22Rv1 (cell line): ENCODE measurements at regions not wholly inside any gene's neighbourhood (a gene's known extent, or its start where the extent isn't known, plus 50 kb on each side); places are given as distances from the start of the nearest gene placed in this dataset.

Source experiments
- H3K27ac ChIP-seq: fragments of 450-650 bp; 2 replicates; pipeline ENCODE4 v1.5.1; 2017
- ZFX ChIP-seq: fragments of 450-650 bp; IDR thresholded peaks from 2 replicates; pipeline ENCODE4 v1.6.1; 2017; ENCODE audit warnings: antibody characterized with exemption, borderline replicate concordance
- TF ChIP-seq, protein P1 (sequence below): fragments of 450-650 bp; IDR thresholded peaks from 2 replicates; pipeline ENCODE4 v1.5.1; 2017; ENCODE audit warnings: mild to moderate bottlenecking

DNA sequence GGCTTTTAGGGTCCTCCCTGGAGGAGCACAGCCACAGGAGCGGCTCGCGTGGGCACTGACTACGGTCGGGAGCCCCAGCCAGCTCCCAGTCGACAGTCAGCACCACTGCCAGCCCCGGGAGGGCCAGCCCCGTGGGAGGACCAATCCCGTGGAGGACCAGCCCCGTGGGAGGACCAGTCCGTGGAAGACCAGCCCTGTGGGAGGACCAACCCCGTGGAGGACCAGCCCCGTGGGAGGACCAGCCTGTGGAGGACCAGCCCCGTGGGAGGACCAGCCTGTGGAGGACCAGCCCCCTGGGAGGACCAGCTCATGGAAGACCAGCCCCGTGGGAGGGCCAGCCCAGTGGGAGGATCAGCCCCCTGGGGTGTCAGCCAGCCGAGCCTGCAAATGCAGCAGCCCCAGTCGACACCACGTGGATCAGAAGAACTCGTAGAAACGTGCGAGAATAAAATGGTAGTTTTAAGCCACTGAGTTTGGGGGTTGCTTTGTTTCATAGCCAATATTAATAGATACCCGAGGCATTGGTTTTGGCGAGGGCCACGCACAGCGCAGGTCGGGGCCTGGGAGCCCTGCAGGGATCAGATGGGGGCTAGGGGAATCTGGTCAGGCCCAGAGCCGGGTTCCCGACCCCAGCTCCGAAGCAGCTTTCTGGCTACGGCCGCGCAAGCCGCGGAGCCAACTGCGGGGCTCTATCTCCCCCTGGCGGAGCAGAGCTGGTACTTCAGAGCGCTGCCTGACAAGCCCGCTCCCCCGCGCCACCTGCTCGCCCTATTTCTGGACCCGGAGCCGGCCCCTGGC is 73.0 kb downstream of the TEX51 start:
- no peak overlapping the region for H3K27ac ChIP-seq
- no peak for TF ChIP-seq ZFX
- TF ChIP-seq, protein P1, sequence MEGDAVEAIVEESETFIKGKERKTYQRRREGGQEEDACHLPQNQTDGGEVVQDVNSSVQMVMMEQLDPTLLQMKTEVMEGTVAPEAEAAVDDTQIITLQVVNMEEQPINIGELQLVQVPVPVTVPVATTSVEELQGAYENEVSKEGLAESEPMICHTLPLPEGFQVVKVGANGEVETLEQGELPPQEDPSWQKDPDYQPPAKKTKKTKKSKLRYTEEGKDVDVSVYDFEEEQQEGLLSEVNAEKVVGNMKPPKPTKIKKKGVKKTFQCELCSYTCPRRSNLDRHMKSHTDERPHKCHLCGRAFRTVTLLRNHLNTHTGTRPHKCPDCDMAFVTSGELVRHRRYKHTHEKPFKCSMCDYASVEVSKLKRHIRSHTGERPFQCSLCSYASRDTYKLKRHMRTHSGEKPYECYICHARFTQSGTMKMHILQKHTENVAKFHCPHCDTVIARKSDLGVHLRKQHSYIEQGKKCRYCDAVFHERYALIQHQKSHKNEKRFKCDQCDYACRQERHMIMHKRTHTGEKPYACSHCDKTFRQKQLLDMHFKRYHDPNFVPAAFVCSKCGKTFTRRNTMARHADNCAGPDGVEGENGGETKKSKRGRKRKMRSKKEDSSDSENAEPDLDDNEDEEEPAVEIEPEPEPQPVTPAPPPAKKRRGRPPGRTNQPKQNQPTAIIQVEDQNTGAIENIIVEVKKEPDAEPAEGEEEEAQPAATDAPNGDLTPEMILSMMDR: peak; percentile 78

DNA sequence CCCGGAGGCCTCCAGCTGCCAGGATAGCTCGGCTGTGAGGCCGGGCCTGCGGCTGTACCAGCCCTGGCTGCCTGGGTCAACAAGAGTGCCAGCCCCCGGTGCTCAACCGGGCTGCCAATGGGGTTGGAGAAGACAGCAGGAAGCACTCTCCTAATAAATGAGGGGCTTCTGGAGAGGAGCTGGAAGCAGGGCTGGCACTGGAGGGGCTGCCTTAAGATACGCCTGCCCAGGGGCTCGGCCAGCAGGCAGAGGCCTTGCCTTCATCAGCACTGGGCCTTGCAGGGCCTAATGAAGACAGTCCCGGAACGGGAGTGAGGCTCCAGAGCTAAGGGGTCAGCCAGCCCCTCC is 73.6 kb downstream of the TEX51 start:
- no peak overlapping the region for H3K27ac ChIP-seq
- TF ChIP-seq, protein P1: peak; percentile 46
- TF ChIP-seq ZFX: no peak

DNA sequence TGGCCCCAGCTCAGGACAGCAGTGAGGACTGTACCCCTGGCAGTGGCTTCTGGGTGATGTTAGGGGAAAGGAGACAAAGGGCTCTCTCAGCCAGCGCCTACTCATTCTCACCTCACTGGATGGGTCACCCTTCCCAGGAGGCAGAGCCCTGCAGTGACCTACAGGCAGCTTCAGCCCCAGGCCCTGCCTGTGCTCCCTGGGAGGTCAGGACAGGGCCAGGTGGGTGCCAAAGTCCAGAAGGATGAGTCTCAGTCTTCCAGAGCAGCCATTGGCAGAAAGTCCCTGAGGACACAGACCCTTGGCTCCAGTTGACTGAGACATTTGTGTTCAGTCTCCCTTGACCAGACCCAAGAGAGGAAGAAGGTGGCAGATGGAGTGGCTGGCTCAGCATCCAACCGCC is 75.1 kb downstream of the TEX51 start:
- no peak overlapping the region for H3K27ac ChIP-seq
- TF ChIP-seq, protein P1: no peak

DNA sequence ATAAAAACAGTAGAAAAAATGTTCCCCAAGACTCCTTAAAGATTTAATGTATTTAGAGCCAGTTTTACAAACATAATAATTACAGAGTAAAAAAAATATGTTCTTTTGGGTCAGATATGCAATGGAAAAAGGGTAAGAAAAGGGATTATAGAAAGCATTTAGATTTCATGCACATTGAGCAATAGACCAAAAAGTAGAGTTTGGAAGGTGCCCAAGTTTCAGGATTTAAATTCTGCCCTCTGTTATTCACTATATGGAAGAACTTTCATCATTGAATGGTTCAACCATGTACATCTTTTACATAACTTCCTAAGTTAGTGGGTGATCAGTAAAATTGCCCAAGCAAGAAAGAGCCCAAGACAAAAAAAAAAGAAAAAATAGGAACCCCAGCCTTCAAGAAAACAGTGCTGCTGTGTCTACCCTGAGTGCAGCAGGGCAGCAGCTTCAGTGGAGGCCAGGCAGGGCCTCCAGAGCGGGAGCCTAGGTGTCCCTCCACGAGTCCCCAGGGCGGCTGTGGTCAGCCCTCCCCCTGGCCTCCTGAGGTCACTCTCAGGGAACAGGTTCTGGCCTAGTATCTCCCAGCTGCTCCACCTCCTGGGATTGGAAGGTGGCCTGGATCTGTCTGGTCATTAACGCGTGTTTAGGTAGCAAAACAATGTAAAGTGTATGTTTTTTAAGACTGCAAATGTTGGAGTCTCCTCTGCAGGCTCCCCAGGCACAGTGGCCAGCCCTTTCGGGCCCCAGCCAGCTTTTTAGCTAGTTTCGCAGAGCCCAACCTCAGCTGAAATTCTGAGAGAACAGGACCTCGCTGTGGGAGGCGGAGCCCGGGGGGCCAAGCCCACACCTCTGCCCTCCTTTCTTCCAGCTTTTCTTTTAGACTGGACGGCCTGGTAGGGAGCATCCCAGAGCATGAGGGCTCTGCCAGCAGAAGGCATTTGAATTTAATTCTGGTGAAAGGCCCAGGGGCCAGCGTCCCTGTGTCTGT is 77.3 kb downstream of the TEX51 start:
- H3K27ac ChIP-seq: no peak overlapping the region
- TF ChIP-seq ZFX: no peak
- TF ChIP-seq, protein P1: no peak

DNA sequence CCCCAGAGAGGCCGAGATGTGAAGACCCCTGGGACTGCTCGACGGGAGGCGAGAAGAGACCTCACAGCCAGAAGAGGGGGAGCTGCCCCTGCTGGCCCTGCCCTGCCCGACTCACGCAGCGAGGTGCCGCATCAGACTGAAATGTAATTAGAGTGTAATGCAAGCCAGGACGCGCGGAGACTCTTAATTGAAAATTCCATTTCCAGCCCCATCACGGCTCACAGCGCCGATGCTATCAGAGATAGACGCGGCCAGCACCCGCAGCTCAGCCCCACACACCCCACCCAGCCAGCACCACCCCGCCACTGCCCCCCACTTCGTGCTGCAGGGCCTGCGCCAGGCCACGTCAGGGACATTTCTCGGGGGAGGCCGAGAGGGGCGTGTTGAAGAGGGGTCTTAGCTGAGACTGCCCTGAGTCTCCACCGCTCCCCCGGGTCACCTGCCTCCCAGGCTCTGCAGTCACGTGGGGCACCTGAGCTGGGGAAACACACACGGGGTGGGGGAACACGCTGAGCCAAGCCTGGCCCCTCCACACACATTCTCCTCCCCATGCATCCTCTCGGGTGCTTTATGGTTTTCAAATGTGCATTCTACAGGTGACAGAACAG is 78.1 kb downstream of the TEX51 start:
- TF ChIP-seq, protein P1: no peak
- no peak for TF ChIP-seq ZFX
- H3K27ac ChIP-seq: no peak overlapping the region

DNA sequence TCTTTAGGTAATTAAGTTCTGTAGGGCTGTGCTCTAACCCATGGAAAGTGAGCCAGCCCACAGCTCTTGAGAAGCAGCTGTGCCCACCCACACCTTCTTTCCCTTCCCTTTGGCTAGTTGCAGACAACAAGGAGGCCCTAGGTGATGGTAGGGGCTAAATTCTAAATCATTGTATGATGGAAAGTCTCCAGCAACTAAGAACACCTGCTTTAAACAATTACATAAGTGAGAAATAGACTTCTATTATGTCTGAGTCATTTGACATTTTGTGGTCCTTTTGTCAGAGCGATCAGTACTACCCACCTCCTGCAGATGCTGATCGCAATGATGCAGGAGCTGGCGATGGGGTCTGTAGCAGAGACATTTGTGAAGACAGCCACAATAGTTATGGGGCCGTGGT is 79.6 kb downstream of the TEX51 start:
- TF ChIP-seq, protein P1: no peak

More for the DNA sequence above, 79.6 kb downstream of the TEX51 start:
- H3K27ac ChIP-seq: no peak overlapping the region
